ENCODE measurements at regions not wholly inside any gene's neighbourhood (a gene's known extent, or its start where the extent isn't known, plus 50 kb on each side); places are given as distances from the start of the nearest gene placed in this dataset.

DNA sequence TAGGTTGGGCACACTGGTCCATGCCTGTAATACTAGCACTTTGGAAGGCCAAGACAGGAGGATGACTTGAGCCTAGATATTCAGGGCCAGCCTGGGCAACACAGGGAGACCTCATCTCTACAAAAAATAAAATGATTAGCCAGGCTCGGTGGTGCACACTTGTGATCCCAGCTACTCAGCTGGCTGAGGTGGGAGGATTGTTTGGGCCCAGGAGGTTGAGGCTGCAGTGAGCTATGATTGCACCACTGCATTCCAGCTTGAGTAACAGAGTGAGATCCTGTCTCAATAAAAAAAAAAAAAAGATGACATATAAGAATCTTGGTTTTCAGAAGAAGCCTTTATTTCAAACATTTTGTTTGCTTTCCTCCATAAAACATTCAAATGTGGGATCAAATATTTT lies 178.0 kb downstream of the LIG4 start:
- TF ChIP-seq, protein P1, sequence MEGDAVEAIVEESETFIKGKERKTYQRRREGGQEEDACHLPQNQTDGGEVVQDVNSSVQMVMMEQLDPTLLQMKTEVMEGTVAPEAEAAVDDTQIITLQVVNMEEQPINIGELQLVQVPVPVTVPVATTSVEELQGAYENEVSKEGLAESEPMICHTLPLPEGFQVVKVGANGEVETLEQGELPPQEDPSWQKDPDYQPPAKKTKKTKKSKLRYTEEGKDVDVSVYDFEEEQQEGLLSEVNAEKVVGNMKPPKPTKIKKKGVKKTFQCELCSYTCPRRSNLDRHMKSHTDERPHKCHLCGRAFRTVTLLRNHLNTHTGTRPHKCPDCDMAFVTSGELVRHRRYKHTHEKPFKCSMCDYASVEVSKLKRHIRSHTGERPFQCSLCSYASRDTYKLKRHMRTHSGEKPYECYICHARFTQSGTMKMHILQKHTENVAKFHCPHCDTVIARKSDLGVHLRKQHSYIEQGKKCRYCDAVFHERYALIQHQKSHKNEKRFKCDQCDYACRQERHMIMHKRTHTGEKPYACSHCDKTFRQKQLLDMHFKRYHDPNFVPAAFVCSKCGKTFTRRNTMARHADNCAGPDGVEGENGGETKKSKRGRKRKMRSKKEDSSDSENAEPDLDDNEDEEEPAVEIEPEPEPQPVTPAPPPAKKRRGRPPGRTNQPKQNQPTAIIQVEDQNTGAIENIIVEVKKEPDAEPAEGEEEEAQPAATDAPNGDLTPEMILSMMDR (IDR thresholded peaks at IDR 0.05) = no peak
- TF ChIP-seq POLR2A (IDR thresholded peaks at IDR 0.05) = no peak
